ENCODE measurements at regions not wholly inside any gene's neighbourhood (a gene's known extent, or its start where the extent isn't known, plus 50 kb on each side); places are given as distances from the start of the nearest gene placed in this dataset.

DNA sequence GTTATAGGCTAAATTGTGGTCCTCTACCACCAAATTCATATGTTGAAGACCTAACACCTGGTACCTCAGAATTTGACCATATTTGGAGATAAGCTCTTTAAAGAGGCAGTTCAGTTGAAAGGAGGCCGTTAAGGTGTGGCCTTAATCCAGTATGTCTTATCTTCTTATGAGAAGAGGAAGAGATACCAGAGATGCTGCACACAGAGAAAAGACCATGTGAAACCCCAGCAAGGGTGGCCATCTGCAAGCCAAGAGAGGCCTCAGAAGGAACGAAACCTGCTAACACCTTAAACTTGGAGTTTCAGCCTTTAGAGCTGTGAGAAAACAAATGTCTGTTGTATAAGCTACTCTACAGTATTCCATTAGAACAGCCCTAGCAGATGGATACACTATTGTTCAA is 528.1 kb upstream of the DCC start:
- intact Hi-C loops (cut with DNase I): no loop called here
- DNase-seq (ENCODE audit: low spot score): no peak
- ATAC-seq: no peak

DNA sequence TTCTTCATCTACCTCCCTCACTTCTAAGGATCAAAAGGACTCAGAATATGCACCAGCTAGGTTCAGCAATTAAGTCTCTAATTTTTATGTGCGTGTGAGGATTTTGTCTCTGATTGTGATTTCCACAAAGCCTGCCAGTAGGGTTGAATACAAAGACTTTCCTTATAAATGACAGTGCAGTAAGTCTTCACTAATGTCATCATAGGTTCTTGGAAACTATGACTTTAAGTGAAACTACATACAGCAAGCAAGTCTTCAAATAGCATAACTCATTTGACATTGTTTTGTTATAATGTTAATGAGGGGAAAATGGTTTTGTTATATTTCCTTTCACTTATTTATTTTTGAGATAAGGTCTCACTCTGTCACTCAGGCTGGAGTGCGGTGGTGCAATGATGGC is 526.3 kb upstream of the DCC start:
- ATAC-seq: no peak
- intact Hi-C loops (cut with DNase I): no loop called here
- no peak for DNase-seq (ENCODE audit: low spot score)

DNA sequence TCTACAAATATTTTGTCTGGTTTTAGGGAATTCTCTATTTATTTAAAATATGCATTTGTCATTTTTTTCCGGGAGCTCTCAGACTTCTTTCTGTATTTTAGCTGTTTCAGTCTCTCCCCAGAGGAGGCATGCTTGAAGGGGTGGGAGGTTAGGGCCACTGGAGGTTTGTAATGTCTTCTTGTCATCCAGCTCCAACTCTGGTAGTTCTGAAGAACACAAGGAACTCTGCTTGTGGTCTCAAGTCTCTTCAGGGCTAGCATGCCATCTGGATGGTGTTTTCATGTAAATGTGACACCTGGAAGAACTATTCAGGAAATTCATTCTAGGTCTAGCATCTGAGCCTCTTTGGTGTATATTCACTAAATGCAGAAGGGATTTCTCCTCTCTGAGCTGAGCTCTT is 518.4 kb upstream of the DCC start:
- DNase-seq (ENCODE audit: low spot score) (no peak), ATAC-seq (no peak)
- intact Hi-C loops (cut with DNase I): no loop called here

DNA sequence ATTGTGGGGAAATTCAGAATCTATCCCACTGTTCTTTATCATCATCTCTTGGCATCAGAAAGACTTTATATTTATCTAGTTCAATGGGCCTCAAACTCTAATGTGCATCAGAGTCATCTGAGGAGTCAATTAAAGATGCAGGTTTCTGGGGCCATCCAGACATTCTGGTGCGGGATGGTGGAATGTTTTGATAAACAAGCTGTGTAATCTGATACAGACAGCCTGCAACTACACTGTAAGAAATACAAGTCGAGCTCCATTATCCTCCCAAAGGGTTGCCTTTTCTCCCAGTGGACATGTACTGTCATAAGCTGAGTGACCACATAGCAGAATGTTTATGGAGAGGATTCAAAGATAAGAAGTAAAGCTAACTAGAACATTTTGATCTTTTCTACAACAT is 515.3 kb upstream of the DCC start:
- intact Hi-C loops (cut with DNase I): no loop called here
- no peak for DNase-seq (ENCODE audit: low spot score)
- no peak for ATAC-seq

DNA sequence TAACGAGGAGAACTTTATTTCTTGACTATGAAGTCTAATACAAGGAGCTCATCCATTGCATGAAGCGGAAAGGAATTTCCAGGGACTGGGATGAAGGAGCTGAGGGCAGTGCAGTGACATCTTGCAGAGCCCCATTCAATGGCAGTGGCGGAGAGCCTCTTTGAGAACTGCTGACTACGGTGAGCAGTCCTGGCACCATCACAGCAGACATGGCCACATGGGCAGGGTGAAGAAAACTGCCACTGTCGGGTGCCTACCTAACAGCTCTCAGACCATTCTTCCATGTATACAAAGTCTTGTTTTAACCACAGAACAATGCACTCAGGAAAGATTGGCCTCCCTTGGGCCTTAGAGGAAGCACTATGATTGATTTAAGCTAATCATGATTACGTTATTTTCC is 506.1 kb upstream of the DCC start:
- intact Hi-C loops (cut with DNase I): no loop called here
- no peak for ATAC-seq
- no peak for DNase-seq (ENCODE audit: low spot score)

DNA sequence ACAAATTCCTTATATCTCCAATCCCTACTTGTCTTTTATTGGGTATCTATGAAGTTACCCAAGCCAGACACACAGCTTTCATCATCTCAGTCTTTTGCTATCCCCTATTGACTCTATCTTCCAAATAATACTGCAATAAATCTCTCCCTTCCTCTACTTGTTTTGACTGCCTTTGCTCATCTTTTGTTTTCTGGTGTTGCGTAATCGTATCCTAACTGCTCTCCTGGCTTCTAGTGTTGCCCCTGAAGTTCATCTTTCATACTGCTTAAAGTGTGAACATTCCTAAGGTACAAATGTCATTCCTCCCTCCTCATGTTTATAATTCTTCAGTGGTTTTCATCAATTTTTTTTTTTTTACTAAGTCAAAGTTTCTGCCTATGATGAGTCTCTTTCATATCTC is 491.3 kb upstream of the DCC start:
- DNase-seq (ENCODE audit: low spot score) (no peak), ATAC-seq (no peak)
- intact Hi-C loops (cut with DNase I): no loop called here

DNA sequence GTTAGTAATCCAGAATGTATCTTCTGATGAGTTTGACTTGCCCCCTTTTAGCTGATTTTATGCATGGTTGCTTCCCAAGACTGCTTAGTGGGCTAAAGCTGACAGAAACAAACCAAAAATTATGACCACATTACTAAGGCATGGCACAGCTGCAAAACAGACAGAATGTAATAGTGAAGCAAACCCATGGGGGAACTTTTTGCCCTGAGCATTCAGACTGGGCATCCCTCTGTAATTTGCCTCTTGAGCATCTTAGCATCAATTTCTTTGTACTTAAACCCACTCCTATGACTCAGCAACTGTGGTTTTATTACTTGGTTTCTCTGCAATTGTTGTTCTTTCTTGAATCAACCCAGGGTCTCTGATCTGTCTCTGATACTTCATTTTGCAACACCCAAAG is 487.3 kb upstream of the DCC start:
- DNase-seq (ENCODE audit: low spot score): no peak
- intact Hi-C loops (cut with DNase I): no loop called here
- ATAC-seq: no peak

DNA sequence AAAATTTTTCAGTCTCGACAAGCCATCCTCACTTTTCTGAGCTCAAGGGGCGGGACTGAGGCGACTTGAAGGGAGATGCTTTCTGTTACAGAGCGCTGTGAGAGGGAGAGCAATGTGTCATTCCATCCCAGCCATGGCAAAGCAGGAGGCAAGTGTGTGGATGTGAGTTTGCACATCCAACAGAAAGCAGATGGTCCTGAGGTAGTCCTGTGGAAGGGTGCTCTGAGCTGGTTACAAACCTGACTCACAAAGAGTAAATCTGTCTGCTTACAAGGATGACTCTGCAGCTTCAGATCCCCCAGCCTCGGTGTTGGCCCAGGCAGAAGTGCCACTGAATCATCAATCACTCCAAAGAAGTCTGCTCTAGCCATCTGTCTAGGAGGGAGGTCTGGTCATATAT is 482.0 kb upstream of the DCC start:
- DNase-seq (ENCODE audit: low spot score) (no peak), ATAC-seq (no peak)
- intact Hi-C loops (cut with DNase I): no loop called here

DNA sequence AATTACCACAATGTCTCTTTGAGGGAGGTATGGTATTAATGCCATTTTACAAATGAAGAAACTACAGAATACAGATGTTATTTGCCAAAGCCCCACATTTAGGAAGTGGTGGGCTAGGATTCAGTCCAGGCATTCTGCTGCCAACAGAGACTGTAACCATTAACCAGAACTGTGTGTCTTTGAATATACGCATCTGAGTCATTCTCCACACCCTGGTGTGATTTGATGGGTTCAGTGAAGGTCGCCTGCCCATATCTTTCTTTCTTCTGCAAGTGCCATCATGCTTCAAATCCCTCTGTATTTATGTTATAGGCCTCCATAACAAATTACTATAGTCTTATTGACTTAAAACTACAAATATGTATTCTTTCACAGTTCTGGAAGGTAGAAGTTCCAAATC is 479.0 kb upstream of the DCC start:
- intact Hi-C loops (cut with DNase I): no loop called here
- no peak for DNase-seq (ENCODE audit: low spot score)
- ATAC-seq: no peak

DNA sequence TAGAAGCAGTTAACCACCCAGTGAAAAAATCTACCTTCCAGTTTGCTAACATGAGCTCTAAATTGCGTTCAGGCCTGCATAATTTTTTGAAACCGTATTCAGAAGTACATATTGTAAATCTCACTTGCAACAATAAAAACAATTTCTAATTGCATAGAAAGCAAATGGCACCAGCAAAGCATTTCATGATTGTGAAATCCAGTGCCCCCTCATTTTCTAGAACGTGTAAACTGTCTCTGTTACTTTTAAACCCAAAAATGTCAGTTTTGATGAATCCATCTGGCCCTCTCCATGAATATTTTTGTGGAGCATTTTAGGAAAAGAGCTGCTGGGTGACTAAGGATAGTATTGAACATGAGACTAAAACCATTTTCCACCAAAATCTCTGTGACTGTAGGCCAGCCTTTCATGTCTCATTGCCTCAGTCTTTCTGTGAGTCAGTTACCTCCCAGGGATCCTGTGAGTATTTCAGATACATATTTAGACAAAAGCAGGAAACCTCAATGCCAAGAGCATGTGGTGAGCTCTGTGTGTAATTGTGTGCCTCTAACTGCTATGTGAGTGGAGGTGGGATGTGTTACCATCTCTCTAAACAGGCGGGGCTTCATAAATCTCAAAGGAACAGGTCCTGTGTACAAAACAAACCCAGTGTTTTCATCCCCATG is 477.8 kb upstream of the DCC start:
- DNase-seq (ENCODE audit: low spot score) (no peak), ATAC-seq (no peak)
- intact Hi-C loops (cut with DNase I): no loop called here

DNA sequence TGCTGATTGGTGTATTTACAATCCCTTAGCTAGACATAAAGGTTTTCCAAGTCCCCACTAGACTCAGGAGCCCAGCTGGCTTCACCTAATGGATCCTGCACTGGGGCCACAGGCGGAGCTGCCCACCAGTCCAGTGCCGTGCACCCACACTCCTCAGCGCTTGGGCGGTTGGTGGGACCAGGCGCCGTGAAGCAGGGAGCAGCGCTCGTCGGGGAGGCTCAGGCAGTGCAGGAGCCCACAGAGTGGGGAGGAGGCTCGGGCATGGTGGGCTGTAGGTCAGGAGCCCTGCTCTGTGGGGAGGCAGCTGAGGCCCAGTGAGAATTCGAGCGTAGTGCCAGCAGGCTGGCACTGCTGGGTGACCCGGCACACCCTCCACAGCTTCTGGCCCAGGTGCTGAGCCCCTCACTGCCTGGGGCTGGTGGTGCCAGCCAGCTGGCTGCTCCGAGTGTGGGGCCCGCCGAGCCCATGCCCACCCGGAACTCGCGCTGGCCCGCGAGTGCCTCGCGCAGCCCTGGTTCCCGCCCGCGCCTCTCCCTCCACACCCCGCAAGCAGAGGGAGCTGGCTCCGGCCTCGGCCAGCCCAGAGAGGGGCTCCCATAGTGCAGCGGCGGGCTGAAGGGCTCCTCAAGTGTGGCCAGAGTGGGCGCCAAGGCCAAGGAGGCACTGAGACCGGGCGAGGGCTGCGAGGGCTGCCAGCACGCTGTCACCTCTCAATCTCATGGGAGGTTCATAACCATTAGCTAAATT is 475.6 kb upstream of the DCC start:
- intact Hi-C loops (cut with DNase I): no loop called here
- ATAC-seq (no peak), DNase-seq (ENCODE audit: low spot score) (no peak)

DNA sequence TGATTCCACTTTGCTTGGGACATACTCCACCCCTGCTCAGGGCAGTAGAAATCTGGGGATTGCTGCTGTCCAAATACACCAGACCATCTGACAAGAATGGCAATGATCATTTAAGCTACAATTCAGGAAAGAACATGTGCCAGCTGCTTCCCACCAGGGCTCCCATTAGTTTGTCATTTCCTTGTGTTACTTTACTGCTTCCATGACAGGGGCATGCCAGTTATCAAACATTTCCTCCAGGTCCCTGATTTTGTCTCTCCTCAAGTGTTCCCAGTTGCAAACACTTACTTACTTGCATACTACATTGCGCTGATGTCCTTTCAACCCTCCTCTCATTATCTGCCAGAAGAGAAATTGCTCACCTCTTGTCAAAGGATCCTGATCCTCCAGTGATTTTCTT is 474.5 kb upstream of the DCC start:
- no peak for ATAC-seq
- intact Hi-C loops (cut with DNase I): no loop called here
- no peak for DNase-seq (ENCODE audit: low spot score)

DNA sequence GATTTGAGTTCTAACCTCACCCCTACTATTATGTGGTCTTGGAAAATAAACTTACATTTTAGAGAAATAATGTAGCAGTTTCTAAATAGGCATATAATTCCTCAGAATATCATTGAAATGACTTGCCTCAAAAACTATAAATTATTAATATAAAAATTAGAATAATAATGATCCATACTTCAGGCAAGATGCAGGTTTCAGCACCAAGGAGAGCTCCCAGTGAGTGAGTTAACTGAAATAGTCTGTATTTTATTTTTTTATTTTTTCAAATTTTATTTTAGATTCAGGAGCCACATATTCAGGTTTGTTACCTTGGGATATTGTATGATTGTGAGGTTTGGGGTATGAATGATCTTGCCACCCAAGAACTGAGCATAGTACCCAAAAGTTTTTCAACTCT is 472.2 kb upstream of the DCC start:
- ATAC-seq: no peak
- intact Hi-C loops (cut with DNase I): no loop called here
- no peak for DNase-seq (ENCODE audit: low spot score)

DNA sequence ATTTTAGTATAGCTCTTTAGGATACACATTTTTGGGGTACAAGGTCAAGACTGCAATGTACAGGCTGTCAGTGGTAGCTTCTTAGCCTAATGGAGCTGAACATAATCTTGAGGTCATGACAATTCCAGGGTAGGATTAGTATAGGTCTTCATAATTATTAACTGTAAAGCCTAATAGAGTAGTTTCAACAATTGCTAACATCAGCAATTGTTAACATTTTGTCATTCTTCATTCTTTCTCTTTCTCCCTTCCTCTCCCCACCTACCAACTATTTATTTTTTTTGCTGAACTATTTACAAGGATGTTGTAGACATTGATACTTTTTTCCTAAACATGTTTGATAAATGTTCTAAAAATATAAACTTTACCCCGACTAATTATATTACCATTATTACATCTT is 461.3 kb upstream of the DCC start:
- intact Hi-C loops (cut with DNase I): loop anchor here (10.0 kb wide), 1 partner anchor 94 kb away; no protein-coding TSS in a partner anchor
- no peak for ATAC-seq
- DNase-seq (ENCODE audit: low spot score): no peak

DNA sequence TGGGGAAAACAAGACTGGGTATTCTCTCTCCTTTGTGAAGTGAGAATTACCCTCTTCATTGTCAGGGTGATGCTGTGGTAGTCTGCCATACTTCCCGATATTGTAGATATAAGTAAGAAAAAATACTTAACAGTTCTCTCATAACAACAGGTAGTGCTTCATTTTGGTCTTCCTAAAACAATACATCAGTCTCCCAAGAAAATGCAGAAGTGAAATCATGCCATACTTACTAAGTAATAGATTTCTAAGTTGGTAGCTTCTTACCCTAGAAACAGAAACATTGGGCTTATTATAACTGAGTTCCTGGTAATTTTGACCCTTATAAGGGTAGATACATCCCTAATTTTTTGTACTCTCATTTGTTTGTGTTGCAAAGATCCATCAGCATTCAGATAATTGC is 460.7 kb upstream of the DCC start:
- DNase-seq (ENCODE audit: low spot score): no peak
- ATAC-seq: no peak
- intact Hi-C loops (cut with DNase I): loop anchor here (10.0 kb wide), 1 partner anchor 95 kb away; no protein-coding TSS in a partner anchor

DNA sequence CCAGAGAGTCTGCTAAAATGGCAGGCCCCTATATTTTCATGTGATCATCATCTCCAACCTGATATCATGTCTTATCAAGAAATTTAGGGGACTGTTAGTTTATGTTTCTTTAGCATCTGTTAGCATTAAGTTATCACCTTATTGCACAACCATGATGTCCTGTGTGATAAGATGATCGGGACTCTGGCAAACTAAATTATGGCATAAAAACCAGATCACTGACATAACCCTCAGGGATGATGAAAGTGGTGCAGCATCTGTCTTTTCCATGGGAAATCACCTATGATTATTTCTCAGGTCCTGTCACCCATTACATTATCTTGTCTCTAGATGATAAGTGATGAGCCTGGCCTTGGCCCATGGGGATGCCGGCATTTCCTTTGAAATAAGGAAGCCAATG is 458.6 kb upstream of the DCC start:
- intact Hi-C loops (cut with DNase I): no loop called here
- DNase-seq (ENCODE audit: low spot score) (no peak), ATAC-seq (no peak)

DNA sequence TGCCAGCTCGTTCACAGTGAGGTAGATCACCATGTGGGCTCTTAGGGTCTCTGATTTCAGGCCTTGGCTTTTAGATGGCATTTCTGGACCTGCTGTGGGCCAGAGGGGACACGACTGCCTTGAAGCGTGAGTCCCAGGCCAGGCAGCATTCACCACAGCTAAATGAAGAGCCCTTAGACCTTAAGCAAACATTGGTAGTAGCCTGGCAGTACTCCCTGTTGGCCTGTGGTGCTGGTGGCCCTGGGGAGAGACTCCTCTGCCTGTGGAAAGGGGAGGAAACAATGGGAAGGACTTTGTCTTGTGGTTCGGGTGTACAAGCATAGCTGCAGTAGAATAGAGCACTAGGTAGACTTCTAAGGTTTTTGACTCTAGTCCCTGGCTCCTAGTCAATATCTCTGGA is 456.0 kb upstream of the DCC start:
- intact Hi-C loops (cut with DNase I): no loop called here
- DNase-seq (ENCODE audit: low spot score): no peak
- no peak for ATAC-seq

DNA sequence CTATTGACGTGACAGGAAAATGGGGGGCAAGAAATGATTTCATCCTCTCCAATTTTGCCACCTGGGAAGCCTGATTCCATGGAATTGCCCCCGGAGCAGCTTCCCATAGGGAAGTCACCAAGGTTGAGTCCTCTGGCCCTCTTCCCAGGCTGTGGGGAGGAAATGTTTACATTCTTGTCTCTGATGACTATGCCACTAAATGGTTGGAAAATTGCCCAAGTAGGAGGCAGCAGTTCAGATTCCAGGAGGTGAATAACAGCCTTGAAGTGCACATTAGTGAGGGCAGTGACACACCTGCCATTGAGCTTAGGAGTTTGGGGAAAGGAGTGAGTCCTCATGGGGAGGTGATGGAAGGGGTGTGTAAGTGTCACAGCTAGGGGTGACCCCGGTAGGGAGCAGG is 449.2 kb upstream of the DCC start:
- ATAC-seq: no peak
- intact Hi-C loops (cut with DNase I): loop anchor here (5.0 kb wide), 1 partner anchor 407 kb away; no protein-coding TSS in a partner anchor
- DNase-seq (ENCODE audit: low spot score): no peak

DNA sequence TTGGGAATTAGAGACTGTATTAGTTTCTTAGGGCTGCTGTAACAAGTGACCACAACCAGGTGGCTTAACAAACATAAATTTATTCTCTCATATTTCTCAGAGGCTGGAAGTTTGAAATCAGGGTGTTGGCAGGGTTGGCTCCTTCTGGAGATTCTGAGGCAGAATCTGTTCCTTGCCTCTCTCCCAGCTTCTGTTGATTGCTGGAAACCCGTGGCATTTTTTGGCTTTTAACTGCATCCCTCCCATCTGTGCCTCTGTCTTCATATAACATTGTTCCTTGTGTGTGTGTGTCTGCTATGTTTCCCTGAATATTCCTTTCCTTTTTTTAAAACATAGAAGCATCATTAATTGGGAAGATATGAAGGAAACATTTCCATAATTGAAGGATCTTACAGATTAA is 448.1 kb upstream of the DCC start:
- ATAC-seq (no peak), DNase-seq (ENCODE audit: low spot score) (no peak)
- intact Hi-C loops (cut with DNase I): loop anchor here (5.0 kb wide), 1 partner anchor 405 kb away; no protein-coding TSS in a partner anchor

DNA sequence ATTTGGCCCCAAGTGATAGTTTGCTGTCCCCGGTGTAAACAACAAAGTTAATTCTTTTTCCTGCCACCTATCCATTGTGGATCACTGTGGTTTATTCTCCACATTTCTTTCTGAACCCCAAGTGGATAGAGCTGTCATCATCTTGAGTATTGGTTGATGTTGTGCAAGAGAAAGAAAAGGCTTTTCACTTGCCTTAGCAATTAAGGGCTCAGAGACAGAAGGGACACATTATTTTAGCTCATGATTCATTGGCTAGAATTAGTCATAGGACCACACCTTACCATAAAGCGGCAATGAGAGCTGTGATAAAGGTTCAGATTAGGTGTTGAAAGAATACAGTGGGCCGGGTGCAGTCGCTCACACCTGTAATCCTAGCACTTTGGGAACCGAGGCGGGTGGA is 442.1 kb upstream of the DCC start:
- intact Hi-C loops (cut with DNase I): no loop called here
- ATAC-seq: no peak

More for the DNA sequence above, 442.1 kb upstream of the DCC start:
- DNase-seq (ENCODE audit: low spot score): no peak
